Colon (tissue), 2 donors: ENCODE measurements at regions not wholly inside any gene's neighbourhood (a gene's known extent, or its start where the extent isn't known, plus 50 kb on each side); places are given as distances from the start of the nearest gene placed in this dataset.
A peak's percentile ranks its signal among the peaks of the same experiment; 100 is the strongest.
"Not testable (repeated sequence)": the region's sequence is repeated elsewhere in the genome, so short reads cannot be mapped to it uniquely, and the experiment has no call there.

Source experiments
- FAIRE-seq: peaks from 2 replicates; lab custom pipeline; 2012; peaks lifted over from hg19 to GRCh38; lab: Jason Lieb, UNC
- donor health status: control.
- donor health status: control.

DNA sequence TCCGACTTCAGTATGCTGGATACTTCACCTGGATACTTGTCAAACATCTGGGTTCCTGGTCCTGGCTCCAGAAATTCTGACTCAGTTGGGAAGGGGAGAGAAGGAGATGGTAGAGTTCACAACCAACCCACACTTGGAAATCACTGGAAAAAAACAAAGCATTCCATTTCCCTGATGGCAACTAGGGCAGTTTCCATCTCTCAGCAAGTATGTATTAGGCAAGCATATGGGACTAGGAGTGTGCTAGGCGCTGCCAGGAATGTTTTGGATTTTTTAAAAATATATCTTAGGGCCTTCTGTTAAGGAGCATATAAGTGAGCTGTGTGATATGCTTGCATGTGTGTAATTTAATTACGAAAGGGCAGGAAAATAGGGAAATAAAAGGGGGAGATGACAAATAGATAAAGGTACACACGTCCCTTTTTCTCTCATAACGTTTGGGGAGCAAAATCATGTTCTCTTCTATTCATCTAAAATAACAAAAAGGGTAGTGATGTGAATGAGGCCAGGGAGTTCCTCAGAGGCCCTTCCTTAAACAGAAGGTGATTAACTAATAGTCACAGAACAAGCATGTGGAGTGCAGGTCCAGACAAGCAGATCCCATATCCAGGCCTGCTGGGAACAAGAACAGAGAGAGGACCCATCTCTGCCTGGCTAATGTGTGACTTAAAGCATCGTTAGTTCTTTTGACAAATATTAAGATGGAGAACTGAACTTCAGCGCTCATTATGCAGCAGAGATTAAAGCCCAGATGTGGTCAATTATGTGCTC lies 64.5 kb upstream of the NFE2L3 start:
- FAIRE-seq: no peak

- FAIRE-seq: not testable (repeated sequence)
These were observed 62.5 kb upstream of the NFE2L3 start for GRCh38 chr7:26089469-26089868.

DNA sequence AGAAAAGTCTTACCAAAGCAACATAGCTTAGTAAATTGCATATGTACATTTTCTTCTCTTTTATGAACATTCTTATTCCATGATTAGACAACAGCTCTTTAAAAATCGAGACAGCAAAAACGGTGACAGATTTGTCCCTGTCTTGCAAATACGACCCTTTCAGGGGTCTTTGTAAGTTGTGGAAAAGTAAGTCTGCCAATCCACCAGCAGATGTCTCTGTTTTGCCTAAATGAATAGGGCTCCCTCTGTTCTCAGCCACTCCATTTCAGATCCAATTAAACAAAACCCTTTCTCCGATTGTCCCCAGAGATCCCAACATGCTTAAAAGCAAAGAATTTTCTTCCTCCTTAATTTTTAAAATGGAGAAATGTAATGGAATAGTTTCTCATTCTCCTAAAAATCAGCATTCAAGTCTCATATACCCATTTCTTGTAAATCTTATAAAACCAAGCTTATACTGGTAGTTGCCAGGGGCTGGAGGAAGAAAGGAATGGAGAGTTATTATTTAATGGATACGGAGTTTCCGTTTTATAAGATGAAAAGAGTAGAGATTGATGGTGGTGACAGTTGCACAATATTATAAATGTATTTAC lies 61.0 kb upstream of the NFE2L3 start:
- peak; percentile 33 for FAIRE-seq

GRCh38 chr7:26091933-26092332 lies 60.1 kb upstream of the NFE2L3 start:
- FAIRE-seq: no peak

DNA sequence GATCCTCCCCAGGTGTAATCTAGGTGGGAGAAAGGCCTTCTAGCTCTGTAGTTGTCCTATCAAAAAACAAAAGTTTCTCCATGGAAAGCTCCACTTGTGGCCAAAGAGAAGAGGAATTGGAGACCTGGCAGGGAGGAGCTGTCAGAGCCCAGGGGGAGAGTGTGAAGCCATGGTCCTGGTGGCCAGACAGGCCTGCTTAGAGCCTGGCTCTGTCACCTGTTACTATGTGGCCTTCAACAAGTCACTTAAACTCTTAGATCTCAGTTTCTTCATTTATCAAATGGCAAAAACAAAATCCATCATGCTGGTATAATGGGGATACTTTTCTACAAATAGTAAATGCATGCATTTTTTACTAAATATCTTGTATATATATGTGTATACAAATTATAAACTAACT lies 59.0 kb upstream of the NFE2L3 start:
- FAIRE-seq: no peak

DNA sequence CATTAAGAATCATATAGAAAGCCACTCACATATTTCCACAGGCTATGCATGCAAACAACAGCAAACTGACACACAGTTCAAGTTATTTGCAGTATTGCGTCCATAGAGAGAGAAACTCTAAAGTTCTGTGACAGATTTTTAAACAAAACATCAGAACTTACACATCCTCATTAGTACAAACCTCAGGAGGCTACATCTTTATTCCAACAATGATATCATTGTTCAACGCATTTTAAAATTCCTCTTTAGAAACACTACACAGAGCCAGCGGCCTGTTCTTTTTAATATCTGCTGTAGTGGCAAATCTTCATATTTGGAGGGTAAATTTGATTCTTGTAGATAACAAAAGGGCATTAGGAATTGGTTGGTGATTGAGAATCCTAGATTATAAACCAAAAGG lies 55.9 kb upstream of the NFE2L3 start:
- no peak for FAIRE-seq

DNA sequence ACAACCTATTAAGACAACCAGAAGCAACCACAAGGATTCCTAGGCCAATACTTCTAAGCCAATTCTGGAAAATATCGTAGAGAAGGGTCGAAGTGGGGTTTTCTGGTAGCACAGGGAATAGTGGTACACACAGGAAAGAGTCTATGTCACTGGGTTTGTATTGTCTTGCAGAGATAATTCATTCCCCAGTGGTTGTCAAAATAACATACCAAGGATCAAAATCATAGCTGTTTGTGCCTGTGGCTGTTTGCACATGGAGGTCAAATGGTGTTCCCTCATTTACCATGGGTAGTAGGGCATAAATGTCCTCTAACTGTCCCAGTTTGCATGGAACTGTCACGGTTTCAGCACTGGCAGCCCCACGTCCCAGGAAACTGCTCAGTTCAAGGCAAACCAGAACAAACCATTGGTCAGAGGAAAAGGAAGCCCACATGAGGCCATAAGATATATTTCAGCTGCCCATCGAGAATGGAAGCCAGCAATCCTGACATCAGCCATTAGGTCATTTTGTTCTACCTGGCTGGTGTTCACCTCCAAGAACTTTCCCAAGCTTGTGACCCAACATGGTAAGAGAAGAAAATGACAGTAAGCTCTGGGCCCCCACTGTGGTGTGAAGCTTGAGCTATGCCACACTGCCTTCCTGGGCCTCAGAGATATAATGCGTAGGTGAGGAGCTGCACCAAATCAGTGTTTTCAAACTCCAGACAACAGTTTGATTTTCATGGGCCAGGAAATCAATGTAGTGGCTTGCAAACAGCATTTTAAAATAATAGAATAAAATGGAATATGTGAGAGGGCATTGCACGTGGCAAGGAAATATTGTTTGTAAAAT lies 53.9 kb upstream of the NFE2L3 start:
- FAIRE-seq: no peak

DNA sequence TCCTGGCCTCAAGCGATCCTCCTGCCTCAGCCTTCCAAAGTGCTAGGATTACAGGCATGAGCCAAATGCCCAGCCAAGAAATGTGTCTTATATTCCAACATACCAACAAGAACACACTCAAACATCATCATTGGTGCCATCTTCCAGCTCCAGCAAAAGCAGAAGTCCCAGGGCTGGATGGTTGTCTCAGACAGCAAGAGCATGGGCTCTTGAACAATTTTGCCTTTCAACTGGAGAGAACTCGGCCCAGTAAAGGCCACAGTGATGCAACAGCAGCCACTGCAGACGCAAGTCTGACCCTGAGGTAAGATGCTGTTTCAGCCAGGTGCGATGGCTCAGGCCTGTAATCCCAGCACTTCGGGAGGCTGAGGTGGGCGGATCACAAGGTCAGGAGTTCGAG lies 52.8 kb upstream of the NFE2L3 start:
- FAIRE-seq: no peak

GRCh38 chr7:26100406-26101339 lies 51.3 kb upstream of the NFE2L3 start:
- no peak for FAIRE-seq

DNA sequence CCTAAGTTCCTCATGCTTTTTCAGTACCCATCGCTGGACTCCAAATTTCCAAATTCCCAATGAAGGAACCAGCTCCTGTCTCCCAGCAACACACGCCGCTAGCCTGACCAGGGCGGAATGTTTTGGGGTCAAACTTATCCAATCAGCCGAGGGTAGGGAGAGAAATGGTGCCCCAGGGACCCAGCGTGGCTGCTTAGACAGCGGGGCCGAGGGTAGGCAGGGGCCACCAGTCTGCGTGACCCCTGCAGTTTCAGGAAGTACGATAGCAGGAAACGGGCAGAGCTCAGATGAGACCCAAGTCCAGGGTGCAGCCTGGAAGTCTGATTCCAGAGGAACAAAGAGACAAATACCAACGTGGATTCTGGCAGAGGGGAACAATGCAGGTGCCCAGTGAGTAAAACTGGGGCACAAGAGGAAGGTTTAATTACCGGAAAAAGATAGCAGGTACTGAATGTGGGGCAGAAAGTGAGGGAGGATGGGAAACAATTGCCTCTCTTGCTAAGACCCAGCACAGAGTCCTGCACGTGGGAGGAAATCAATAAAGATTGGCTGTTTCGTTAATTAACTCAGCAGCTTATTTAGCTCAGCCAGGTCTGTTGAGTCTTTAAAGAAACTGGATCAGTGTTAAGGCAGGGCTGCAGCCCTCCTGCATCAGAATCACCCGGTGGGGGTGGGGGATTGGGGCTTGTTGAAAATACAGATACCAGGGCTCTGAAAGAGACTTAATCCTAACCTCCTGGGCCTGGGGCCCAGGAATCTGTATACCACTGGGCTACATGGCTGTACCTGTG lies 50.4 kb upstream of the NFE2L3 start:
- no peak for FAIRE-seq

- no peak for FAIRE-seq
These were observed 49.8 kb upstream of the NFE2L3 start for GRCh38 chr7:26102176-26102575.
